HG02852 (cell line): ENCODE measurements at regions not wholly inside any gene's neighbourhood (a gene's known extent, or its start where the extent isn't known, plus 50 kb on each side); places are given as distances from the start of the nearest gene placed in this dataset.
"Not testable (repeated sequence)": the region's sequence is repeated elsewhere in the genome, so short reads cannot be mapped to it uniquely, and the experiment has no call there.

Source experiments
- ATAC-seq: cut with Tn5 transposase; IDR thresholded peaks from one replicate; pipeline ENCODE4 v1.9.1; 2021; ENCODE audit warnings: mild to moderate bottlenecking, moderate library complexity; ENCODE audit not compliant: unreplicated experiment

- no peak for ATAC-seq
Measured at GRCh38 chr3:174442302-174442682, 416.8 kb upstream of the NAALADL2 start.

GRCh38 chr3:174444391-174444790, 414.7 kb upstream of the NAALADL2 start:
- no peak for ATAC-seq

- no peak for ATAC-seq
Measured at GRCh38 chr3:174457758-174458157, 401.4 kb upstream of the NAALADL2 start.

- no peak for ATAC-seq
Measured at GRCh38 chr3:174460831-174461230, 398.3 kb upstream of the NAALADL2 start.

GRCh38 chr3:174462916-174463315, 396.2 kb upstream of the NAALADL2 start:
- ATAC-seq: no peak

- ATAC-seq: no peak
Measured at GRCh38 chr3:174465177-174465576, 394.0 kb upstream of the NAALADL2 start.

- no peak for ATAC-seq
Measured at GRCh38 chr3:174466471-174467054, 392.6 kb upstream of the NAALADL2 start.

GRCh38 chr3:174477491-174477890, 381.6 kb upstream of the NAALADL2 start:
- no peak for ATAC-seq

GRCh38 chr3:174480767-174481166, 378.4 kb upstream of the NAALADL2 start:
- ATAC-seq: no peak

GRCh38 chr3:174482541-174482940, 376.6 kb upstream of the NAALADL2 start:
- ATAC-seq: no peak

GRCh38 chr3:174483254-174483653, 375.9 kb upstream of the NAALADL2 start:
- no peak for ATAC-seq

- ATAC-seq: not testable (repeated sequence)
Measured at GRCh38 chr3:174483856-174484255, 375.3 kb upstream of the NAALADL2 start.

- ATAC-seq: no peak
Measured at GRCh38 chr3:174488527-174488926, 370.6 kb upstream of the NAALADL2 start.

GRCh38 chr3:174495311-174495710, 363.8 kb upstream of the NAALADL2 start:
- no peak for ATAC-seq

GRCh38 chr3:174495928-174496327, 363.2 kb upstream of the NAALADL2 start:
- no peak for ATAC-seq

GRCh38 chr3:174498638-174499037, 360.5 kb upstream of the NAALADL2 start:
- ATAC-seq: no peak

- no peak for ATAC-seq
Measured at GRCh38 chr3:174505266-174505665, 353.9 kb upstream of the NAALADL2 start.

GRCh38 chr3:174524203-174524602, 334.9 kb upstream of the NAALADL2 start:
- no peak for ATAC-seq

- ATAC-seq: no peak
Measured at GRCh38 chr3:174529298-174529697, 329.8 kb upstream of the NAALADL2 start.

GRCh38 chr3:174531262-174531982, 327.7 kb upstream of the NAALADL2 start:
- ATAC-seq: no peak

GRCh38 chr3:174532216-174532615, 326.9 kb upstream of the NAALADL2 start:
- no peak for ATAC-seq

GRCh38 chr3:174532776-174533175, 326.4 kb upstream of the NAALADL2 start:
- no peak for ATAC-seq

GRCh38 chr3:174533286-174533685, 325.8 kb upstream of the NAALADL2 start:
- no peak for ATAC-seq
